GM19372 (cell line): ENCODE measurements at regions not wholly inside any gene's neighbourhood (a gene's known extent, or its start where the extent isn't known, plus 50 kb on each side); places are given as distances from the start of the nearest gene placed in this dataset.

Experiments used
- ATAC-seq: cut with Tn5 transposase; IDR thresholded peaks from one replicate; pipeline ENCODE4 v1.9.1; 2021; ENCODE audit warnings: mild to moderate bottlenecking, low read depth, moderate library complexity; ENCODE audit not compliant: unreplicated experiment

DNA sequence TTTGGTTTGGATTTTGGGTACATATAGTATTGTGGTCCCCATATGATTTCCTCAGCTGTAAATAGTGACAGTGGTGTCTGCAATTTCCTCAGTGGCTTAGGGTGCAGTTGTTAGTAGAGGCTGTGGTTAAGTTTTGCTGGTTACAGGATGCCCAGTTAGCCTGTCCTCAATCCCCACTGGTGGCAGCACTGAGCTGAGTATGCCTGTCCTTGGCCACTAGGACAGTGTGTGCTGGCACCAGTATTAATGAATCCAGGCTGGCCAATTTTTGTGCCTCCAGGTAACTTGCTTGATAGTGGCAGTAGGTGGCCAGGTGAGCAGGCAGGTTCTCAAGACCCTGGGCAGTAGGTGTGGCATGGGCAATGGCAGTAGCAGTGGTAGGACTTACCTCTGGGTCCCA, 973.1 kb downstream of the TMEM182 start:
- no peak for ATAC-seq

DNA sequence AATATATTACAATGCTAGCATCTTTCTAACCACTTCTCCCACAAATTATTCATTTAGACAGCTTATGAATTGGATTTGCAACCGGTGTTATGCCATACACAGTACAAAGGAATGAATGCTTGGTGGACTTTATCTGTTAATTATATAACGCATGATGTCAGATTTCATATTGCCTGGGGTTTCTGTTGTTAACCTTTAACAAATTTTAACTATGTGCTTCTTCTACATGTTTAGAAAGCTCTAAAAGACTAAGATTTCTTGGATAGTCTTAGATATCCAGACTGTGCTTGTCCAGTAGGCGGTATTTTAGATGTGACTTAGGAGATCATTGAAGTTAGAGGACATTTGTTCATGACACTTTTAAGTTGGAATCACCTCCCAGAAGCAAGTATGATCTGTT, 976.3 kb downstream of the TMEM182 start:
- no peak for ATAC-seq

DNA sequence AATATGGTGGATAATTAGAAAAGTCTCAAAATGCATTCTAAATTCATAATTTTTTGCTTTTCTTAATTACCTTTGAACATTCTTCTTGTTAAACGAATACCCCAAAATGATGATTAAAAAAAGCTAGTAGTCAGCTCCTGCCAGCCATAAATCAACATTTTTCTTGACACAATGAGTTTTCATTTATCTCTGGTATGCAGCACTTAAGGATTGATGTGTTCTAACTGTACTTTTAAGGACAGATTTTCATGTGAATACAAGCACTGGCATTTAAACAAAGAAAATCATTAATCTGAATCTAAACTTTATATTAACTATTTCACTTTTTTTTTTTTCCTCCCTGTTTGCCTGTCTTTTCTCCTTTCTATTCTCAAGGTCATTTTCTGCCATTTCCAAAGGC, 976.8 kb downstream of the TMEM182 start:
- no peak for ATAC-seq

DNA sequence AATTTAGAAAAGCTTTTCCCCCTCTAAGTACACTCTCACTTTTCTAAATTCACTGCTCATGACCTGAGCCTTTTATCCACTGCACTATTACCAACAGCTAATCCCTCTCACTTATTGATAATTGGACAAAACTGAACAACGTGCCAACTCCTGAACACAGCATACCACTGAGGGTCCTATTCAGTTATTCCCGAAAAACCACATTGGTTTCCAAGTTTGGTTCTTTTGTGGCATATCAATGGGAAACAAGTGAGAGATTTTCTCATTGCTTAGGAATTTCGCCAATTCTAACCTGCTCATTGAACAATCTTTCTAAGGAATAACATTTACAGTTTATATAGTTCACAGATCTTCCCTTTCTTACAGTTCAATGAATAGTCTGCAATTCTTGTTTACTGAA, 977.4 kb downstream of the TMEM182 start:
- no peak for ATAC-seq

DNA sequence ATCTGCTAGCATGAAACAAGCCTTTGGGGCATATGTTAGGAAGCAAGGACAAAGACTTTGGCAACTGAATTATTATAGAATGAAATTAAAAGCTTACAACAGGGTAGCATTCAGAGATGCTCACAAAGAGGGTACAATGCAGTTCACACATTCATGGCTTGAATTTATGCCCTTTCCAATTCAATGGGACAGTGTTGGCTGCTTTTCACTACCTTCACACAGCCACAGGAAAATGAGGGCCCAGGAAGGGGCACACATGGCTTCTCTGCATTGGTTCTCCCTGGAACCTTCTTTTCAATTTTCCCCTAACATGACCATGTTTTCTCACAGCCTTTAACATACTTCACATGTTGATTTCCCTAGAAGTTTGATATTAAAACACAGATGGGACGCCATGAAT, 978.1 kb downstream of the TMEM182 start:
- ATAC-seq, result no peak

DNA sequence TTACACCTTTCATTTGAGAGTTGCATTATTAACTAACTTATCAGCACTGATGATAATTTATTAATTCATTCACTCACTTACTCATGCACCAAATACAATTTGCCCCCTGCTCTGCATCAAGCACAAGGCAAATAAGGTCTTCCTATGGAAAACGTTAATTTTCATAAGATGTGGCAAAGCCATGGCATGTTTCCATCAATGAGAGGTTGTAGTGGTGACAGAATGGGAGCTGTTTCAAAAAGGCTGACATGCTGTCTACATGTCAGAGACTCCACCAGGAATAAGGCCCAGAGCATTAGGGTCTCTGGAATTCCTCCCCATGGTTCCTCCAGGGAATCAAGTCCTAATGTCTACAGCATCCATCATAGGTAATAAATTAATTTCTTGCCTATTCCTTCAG, 978.8 kb downstream of the TMEM182 start:
- ATAC-seq, result no peak

DNA sequence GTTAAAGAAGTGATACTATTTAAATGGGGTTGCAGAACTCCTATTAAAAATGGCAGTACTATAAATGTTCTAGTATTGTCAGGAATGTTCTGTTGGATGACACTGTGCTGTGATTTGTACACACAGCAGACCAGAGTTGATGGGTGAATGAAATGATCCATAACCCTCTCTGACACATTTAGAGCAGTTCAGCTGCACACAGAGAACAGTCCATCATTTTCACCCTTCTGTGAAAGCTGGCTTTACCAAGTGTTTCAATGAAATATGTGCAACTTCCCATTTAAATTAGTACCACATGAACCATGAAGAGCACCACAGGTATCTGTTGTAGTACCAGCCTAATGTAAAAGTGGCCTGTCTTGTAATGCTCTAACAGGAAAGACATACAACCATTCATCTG, 981.4 kb downstream of the TMEM182 start:
- ATAC-seq, result no peak

DNA sequence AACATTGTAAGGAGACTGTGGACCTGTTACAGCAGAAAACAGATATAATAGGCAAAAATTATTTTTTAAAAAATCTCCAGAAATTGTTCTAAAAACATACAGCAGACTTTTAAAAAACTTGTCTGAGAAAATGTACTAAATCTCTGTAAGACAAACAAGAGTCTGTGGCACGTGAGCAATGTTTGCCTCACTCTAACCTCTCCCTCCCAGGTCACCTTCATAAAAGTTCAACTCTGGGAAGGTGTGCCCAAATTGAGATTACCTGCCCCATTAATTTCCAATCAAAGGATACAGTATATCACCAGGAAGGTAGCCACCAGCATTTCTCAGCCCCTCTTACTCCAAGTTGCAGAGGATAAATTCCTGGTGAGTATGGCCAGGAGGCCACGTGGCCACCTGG, 992.7 kb downstream of the TMEM182 start:
- ATAC-seq, result no peak

DNA sequence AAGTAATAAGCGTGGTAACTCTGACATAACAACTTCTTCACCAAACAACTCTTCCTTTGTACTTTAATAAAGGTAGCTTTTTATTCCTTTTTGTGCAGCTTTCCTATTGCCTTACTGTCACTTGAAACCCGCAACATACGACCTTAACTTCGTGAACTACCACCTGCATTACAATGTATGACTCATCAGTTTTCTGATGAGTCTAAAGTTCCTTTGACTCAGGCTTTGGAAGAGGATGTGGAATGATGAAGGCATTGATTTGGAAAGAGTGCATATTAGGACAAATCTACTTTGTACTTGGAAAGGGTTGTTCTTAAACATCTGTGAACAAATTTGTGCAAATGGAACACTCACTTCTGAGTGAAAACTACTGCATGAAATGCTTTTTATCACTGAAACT, 1012.1 kb downstream of the TMEM182 start:
- ATAC-seq, result no peak

DNA sequence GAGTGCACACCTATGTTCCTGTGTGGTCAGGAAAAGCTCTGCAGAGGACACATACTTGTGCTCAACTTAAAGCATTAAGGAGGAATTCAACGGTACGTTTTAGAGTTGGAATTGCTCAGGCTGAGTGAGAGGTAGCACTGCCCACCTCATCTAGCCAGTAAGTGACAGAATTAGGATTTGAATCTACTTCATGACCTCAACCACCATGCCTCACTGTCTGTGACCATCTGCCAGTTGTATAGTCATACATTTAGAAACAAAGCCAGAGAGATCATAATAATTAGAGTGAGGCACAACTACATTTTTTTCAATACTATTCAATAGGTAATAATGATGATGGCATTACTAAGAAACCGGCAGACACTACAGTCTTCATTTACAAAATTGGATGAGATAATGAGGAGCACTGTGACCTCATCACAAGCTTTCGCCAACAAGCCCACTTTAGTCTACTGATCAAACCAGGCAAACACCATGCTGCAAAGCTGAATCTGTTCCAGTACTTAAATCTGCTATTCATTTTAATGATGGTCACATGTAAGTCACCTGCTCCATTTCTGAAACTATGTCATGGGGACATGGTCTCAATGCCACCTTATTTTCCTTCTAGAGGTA, 1018.4 kb downstream of the TMEM182 start:
- no peak for ATAC-seq

DNA sequence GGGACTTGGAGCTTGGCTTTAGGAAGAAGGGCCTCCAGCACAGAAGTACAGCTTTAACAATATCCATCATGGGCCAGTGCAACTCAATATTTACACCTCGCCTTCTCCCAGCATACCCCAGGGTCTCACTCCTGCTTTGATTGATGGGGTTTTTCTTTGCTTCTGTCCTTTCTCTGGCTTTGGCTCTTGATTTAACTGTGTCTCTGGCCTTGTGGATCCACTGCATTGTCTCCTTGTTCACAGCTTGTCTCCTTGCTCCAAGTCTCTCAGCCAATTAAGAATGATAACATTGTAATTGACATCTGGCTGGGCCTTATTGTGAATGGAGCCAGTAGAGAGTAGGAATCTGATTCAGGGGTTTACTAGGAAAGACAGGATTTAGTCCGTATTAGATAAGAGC, 1019.5 kb downstream of the TMEM182 start:
- ATAC-seq, result no peak

DNA sequence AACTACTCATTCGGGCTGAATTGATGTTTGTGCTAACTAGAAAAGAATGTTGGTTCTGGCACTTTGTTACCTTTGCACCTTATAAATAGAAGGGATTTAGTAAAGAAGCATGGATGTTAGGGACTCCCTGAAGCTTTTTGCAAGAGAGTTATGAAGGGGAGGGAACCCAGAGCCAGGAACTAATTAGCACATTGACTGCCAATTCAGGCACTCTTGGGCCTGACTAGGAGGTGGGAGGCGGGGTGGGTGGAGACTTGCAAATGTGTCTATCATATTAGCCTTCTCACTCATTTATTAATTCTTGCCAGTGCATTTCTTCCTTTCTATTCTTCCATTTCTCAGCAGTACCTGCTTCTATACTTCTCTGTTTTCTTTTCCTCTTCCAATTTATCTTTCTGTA, 1022.4 kb downstream of the TMEM182 start:
- no peak for ATAC-seq

DNA sequence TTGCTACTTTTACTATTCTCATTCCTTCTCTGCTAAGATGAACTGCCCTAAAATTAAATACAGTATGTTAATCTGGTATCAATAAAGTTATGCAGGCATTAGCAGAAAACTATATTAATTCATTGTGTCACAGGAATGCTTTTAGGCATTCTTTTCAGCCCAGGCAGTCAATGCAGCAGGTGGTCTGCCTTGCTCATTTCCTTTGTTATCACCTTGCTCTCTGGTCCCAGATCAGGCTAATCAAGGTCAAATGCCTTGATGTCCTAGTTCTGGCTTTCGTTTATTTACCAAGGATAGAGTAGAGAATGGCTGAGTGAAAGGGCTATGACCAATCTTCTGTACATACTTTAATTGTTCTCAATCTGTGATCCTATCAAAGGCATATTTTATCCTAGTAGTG, 1023.6 kb downstream of the TMEM182 start:
- no peak for ATAC-seq

DNA sequence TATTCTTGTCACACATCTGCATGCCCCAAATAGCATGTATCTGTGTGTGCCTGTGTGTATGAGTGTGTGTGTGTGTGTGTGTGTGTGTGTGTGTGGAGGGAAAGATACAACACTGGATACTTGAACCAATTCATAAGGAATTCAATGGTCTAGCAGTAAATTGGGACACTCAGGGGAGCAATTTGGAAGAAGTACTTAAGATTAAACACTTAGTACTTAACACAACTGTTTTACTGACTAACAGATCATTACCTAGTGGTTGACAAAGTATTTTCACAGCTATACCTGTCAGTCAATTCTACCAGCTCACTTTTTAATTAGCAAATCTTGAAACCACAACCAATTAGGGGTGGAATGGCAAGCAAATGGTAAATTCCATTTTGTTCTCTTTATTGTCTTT, 1024.1 kb downstream of the TMEM182 start:
- ATAC-seq, result no peak

DNA sequence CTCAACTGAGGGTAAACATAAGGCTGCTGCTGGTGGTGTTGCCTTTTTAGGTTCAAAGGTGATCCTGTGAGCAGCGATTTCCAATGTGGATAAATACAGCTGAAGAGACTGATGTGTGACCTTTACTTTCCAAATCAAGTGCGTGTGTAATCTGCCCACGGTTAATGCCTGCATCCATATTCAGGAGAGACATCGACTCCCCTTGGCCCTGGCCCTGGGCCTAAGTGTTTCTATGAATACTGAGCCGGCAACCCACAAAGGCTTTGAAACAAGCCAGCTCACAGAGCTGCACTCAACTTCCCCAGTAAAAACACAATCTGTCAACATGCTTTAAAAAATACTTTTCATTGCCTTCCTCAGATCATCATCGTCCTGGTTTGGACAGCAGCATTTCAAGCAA, 1026.6 kb downstream of the TMEM182 start:
- no peak for ATAC-seq

DNA sequence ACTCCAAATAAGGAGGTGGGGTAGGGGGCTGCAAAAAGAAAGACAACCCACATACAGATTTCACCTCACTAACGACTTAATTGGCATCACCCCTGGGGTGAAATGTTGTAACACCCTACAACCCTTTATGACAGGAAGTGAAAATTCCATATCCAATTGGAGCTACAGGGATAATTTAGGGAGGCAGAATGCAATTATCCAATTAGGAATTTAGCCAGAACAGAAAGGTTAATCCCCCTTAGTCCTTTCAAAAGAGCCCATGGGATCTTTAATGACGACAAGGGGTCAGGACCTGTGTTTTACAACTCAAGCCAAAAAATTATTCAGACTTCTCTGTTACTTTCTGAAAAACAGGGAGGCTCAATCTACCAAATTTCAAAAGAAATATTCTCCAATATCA, 1027.1 kb downstream of the TMEM182 start:
- ATAC-seq, result no peak

DNA sequence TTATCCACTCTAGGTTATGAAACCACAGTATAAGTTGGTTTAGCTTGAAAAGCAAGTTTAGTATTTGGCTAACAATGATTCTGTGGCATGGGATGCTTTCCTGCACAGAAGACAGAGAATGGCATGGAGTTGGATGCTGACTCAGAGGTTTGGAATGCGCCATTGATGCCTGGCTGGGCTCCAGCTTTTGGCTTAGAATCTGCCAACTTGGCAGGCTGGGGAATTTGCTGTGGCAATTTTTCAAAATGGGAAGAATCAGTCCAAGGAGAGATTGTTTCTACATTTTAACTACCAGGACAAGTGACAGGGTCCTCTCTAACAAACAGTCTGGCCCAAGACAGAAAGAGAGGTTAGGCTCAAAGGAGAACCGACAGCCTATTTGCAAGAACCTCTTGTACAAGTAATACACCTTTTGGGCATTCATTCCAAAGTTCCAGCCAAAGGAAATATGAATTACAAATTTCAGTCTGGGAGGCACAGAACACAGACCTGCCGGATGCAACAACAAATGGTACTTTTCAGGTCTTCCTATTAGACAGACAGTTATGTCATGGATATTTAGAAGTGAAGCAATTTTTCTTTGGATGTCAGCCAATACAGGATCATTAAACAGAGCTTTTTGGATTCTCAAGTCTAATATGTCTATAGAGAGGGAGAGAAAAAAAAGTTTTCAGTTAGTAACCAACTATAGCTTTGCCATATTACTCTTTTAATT, 1027.7 kb downstream of the TMEM182 start:
- no peak for ATAC-seq

DNA sequence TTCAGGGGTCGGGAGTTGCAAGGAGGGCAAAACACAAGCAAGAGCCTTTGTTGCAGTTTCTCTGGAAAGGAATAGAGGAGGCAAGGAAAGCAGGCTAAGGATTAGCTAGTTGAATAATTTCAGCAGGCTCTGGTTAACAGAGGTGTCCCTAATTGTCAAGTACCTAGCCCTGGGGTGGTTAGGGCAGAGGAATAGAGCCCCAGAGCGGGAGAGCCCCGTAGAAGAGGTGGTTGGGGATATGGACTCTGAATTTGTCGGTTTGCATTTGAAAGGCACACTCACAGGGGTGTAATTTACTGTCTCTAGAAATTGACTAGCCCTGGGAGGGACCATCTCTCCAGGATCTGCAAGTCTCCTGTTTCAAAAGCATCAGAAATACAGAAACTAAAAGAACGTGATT, 1030.2 kb downstream of the TMEM182 start:
- no peak for ATAC-seq

DNA sequence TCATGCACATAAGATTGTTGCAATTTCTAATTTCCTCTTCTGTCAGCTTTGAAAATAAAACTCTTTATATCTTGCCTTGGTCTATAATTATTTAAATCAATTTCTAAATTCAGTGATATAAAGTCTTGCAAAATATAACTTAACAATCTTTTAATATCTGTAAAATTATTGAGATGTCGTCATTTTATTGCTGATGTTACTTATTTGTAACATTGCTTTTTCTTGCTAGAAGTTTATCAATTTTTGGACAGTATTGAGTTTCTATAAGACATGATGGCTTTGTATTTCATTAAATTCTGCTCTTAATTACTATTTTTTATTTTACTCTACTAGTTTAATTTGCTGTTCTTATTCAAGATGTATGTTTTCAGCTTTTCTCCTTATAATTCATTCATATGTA, 1036.5 kb downstream of the TMEM182 start:
- no peak for ATAC-seq

DNA sequence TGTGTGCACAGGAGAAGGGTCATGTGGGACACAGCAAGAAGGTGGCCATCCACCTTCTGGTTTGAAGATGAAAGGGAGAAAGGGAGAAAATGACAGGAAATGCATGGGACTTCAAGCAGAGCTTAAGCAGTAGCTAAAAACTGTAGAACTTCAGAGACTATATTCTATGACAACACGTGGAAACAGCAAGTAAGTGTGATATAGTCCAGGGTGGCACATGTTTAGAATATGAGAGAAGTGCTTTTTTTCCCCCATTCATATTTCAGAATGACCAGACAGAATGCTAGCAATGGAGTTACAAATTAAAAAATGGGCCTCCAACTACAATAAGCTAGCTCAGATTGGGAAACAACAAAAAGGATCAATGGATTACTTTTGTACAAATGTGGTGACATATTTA, 1042.2 kb downstream of the TMEM182 start:
- ATAC-seq, result no peak

DNA sequence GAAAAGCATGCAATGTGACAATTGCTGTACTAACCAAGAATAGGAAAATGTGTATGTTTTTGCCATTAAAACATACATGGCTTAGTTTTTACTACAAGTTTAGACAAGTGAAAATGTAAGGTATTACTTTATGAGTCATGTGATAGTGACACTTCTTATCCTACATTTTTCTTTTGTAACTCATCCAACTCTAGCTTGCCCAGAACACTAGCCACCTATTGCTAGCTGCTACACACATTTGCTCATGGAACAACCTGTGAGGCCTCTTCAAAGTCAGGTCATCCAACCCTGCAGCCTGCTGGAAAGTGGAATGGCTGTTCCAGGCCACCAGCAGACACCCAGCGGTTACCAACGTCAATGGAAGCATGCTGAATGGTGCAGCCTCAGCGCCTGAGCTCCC, 1043.9 kb downstream of the TMEM182 start:
- no peak for ATAC-seq

DNA sequence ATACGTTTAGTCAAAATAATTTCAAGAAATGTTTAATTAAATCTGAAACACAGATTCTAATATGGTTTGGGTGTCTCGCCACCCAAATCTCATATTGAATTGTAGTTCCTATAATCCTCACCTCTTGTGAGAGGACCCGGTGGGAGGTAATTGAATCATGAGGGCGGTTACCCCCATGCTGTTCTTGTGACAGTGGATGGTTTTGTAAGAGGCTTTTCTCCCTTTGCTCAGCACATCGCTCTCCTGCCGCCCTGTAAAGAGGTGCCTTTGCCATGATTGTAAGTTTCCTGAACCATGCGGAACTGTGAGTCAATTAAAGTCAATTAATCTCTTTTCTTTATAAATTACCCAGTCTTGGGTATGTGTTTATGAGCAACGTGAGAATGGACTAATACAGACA, 1045.1 kb upstream of the POU3F3 start:
- ATAC-seq, result no peak

DNA sequence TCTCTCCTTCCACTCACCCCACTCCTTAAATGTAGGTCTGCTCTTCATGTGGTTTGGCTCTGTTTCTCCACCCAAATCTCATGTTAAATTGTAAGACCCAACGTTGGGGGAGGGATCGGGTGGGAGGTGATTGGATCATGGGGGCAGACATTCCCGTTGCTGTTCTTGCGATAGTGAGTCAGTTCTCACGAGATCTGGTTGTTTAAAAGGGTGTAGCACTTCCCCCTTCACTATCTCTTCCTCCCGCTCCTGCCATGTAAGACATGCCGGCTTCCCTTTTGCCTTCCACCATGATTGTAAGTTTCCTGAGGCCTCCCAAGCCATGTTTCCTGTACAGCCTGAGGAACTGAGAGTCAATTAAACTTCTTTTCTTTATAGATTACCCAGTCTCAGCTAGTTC, 1044.5 kb upstream of the POU3F3 start:
- no peak for ATAC-seq
